ENCODE measurements at regions not wholly inside any gene's neighbourhood (a gene's known extent, or its start where the extent isn't known, plus 50 kb on each side); places are given as distances from the start of the nearest gene placed in this dataset.

- TF ChIP-seq POLR2AphosphoS5 (IDR thresholded peaks at IDR 0.05; ENCODE audit: low read depth, low read length) (no peak), TAF1 (IDR thresholded peaks at IDR 0.05; ENCODE audit: borderline replicate concordance, insufficient read depth, low read length) (no peak), SIN3A (IDR thresholded peaks at IDR 0.05; ENCODE audit: borderline replicate concordance, insufficient read depth, low read length) (no peak), FOXP2 (optimal IDR thresholded peaks at IDR 0.05; ENCODE audit: borderline replicate concordance, extremely low read depth, extremely low read length, insufficient read depth) (no peak)
- TF ChIP-seq, protein P1, sequence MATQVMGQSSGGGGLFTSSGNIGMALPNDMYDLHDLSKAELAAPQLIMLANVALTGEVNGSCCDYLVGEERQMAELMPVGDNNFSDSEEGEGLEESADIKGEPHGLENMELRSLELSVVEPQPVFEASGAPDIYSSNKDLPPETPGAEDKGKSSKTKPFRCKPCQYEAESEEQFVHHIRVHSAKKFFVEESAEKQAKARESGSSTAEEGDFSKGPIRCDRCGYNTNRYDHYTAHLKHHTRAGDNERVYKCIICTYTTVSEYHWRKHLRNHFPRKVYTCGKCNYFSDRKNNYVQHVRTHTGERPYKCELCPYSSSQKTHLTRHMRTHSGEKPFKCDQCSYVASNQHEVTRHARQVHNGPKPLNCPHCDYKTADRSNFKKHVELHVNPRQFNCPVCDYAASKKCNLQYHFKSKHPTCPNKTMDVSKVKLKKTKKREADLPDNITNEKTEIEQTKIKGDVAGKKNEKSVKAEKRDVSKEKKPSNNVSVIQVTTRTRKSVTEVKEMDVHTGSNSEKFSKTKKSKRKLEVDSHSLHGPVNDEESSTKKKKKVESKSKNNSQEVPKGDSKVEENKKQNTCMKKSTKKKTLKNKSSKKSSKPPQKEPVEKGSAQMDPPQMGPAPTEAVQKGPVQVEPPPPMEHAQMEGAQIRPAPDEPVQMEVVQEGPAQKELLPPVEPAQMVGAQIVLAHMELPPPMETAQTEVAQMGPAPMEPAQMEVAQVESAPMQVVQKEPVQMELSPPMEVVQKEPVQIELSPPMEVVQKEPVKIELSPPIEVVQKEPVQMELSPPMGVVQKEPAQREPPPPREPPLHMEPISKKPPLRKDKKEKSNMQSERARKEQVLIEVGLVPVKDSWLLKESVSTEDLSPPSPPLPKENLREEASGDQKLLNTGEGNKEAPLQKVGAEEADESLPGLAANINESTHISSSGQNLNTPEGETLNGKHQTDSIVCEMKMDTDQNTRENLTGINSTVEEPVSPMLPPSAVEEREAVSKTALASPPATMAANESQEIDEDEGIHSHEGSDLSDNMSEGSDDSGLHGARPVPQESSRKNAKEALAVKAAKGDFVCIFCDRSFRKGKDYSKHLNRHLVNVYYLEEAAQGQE (IDR thresholded peaks at IDR 0.05; ENCODE audit: insufficient read depth in 1 of 2, low read depth in 2 of 2, low read length in 2 of 2) = no peak
These were observed 362.4 kb upstream of the RGS17 start for GRCh38 chr6:153493501-153493900.

All from PFSK-1 (cell line).